K562 (cell line): ENCODE measurements at regions not wholly inside any gene's neighbourhood (a gene's known extent, or its start where the extent isn't known, plus 50 kb on each side); places are given as distances from the start of the nearest gene placed in this dataset.
A peak's percentile ranks its signal among the peaks of the same experiment; 100 is the strongest.

Experiments used
- ATAC-seq: fragments of 200-7000 bp; cut with Tn5 transposase; 3 replicates; pipeline ENCODE4 v1.9.1; 2020; ENCODE audit warnings: moderate library complexity
- BruUV-seq: library from RNA; stranded (reverse); fragments of 400-500 nt; replicated peaks from 2 replicates; lab custom pipeline; 2021; lab: Mats Ljungman, UMichigan
- CTCF ChIA-PET: fragments of 300-600 bp; formaldehyde crosslinking; extraction: SDS; loops from one replicate; lab custom pipeline; 2021; ENCODE audit warnings: low intra/inter-chr PET ratio; lab: Yijun Ruan, JAX
- POLR2A ChIA-PET: fragments of 300-600, 350-650 bp; sonication (Branson Sonifier 250); formaldehyde crosslinking; extraction: SDS; loops from one replicate; lab custom pipeline; 2021; ENCODE audit warnings: antibody characterized with exemption, inconsistent platforms; lab: Yijun Ruan, JAX
- DNase-seq, 4 experiments: peaks; one replicate each; pipeline versions ENCODE4 v3.0.0 to v3.0.0-alpha.2; 2011 to 2018; ENCODE audit warnings: low spot score in 3 of 4, mixed read lengths in 3 of 4; ENCODE audit errors: extremely low read depth in 1 of 4
- FAIRE-seq: peaks from 2 replicates; lab custom pipeline; 2011; peaks lifted over from hg19 to GRCh38; lab: Jason Lieb, UNC
- H2AFZ ChIP-seq: 2 replicates; pipeline ENCODE4 v1.6.0; 2011; ENCODE audit warnings: low read depth, low read length, control low read depth, inconsistent platforms
- H3K27ac ChIP-seq: fragments of 200-600 bp; 3 replicates; pipeline ENCODE4 v1.8.0; 2011; ENCODE audit warnings: low read depth, mild to moderate bottlenecking, control low read depth, inconsistent platforms, low read length, moderate library complexity, mixed read lengths; ENCODE audit errors: extremely low read depth
- H3K27me3 ChIP-seq, 2 experiments: fragments of 300-600 bp in 1 of 2; 2 replicates in 1 of 2; 3 replicates in 1 of 2; pipeline versions ENCODE4 v1.6.0 to v1.8.0; 2011; ENCODE audit warnings: inconsistent platforms in 2 of 2, low read length in 2 of 2, mild to moderate bottlenecking in 1 of 2, mixed read lengths in 1 of 2, moderate library complexity in 1 of 2; ENCODE audit not compliant: control insufficient read depth in 2 of 2, insufficient read depth in 2 of 2
- H3K36me3 ChIP-seq: fragments of 300-600 bp; 3 replicates; pipeline ENCODE4 v1.8.0; 2011; ENCODE audit warnings: mild to moderate bottlenecking, low read length, inconsistent platforms; ENCODE audit not compliant: control insufficient read depth, insufficient read depth
- H3K4me1 ChIP-seq, 2 experiments: fragments of 200-600 bp in 1 of 2; replicated peaks in 1 of 2; 2 replicates in 1 of 2; 3 replicates in 1 of 2; pipeline versions ENCODE4 v1.5.1 to v1.8.0; 2011; ENCODE audit warnings: inconsistent platforms in 2 of 2, low read length in 2 of 2, mild to moderate bottlenecking in 1 of 2, mixed read lengths in 1 of 2, moderate library complexity in 1 of 2; ENCODE audit not compliant: control insufficient read depth in 2 of 2, insufficient read depth in 2 of 2
- H3K4me2 ChIP-seq: 2 replicates; pipeline ENCODE4 v1.6.1; 2011; ENCODE audit warnings: low read length, control low read depth, inconsistent platforms, mixed read lengths; ENCODE audit not compliant: insufficient read depth
- H3K4me3 ChIP-seq: fragments of 200-600 bp; sonication (generic), shearing (Covaris generic); 2 replicates; pipeline ENCODE4 v1.5.1; 2016; ENCODE audit warnings: control low read depth, inconsistent platforms
- H3K79me2 ChIP-seq: fragments of 200-600 bp; 3 replicates; pipeline ENCODE4 v1.8.0; 2011; ENCODE audit warnings: low read length, inconsistent platforms; ENCODE audit not compliant: control insufficient read depth, insufficient read depth
- H3K9ac ChIP-seq, 2 experiments: 2 replicates each; pipeline versions ENCODE4 v1.6.0 to v1.6.1; 2011; ENCODE audit warnings: low read depth in 2 of 2, low read length in 2 of 2, control low read depth in 1 of 2, inconsistent platforms in 1 of 2, mild to moderate bottlenecking in 1 of 2, mixed read lengths in 1 of 2; ENCODE audit not compliant: insufficient read depth in 1 of 2
- H3K9me1 ChIP-seq: one replicate; pipeline ENCODE4 v1.6.0; 2011; ENCODE audit warnings: inconsistent platforms, mild to moderate bottlenecking, low read length, moderate library complexity; ENCODE audit not compliant: control insufficient read depth, insufficient read depth
- H3K9me3 ChIP-seq: replicated peaks from 2 replicates; pipeline ENCODE4 v1.5.1; 2011; ENCODE audit warnings: low read depth, low read length, inconsistent platforms; ENCODE audit not compliant: control insufficient read depth, insufficient read depth
- H4K20me1 ChIP-seq: replicated peaks from 2 replicates; pipeline ENCODE4 v1.6.1; 2011; ENCODE audit warnings: low read length, inconsistent platforms, mixed read lengths; ENCODE audit not compliant: control insufficient read depth, insufficient read depth
- NFATC3 ChIP-seq: fragments of 450-650 bp; IDR thresholded peaks from 2 replicates; pipeline ENCODE4 v1.6.1; 2017; ENCODE audit warnings: mild to moderate bottlenecking
- POLR2B ChIP-seq: fragments of 450-650 bp; IDR thresholded peaks from 2 replicates; pipeline ENCODE4 v1.6.1; 2018; ENCODE audit warnings: low read depth; ENCODE audit not compliant: partially characterized antibody
- SMAD4 ChIP-seq: fragments of 250-450 bp; sonication (Bioruptor Pico); conservative IDR thresholded peaks from 2 replicates; pipeline ENCODE4 v1.8.0; 2021; ENCODE audit warnings: inconsistent platforms, mild to moderate bottlenecking, moderate library complexity
- SMC3 ChIP-seq: conservative IDR thresholded peaks from 2 replicates; pipeline ENCODE4 v1.6.1; 2011; ENCODE audit warnings: low read depth, low read length, improper control_type of control experiment; ENCODE audit not compliant: insufficient read depth
- TAF1 ChIP-seq: IDR thresholded peaks from 2 replicates; pipeline ENCODE4 v1.6.1; 2011; ENCODE audit warnings: mild to moderate bottlenecking, low read length, moderate library complexity; ENCODE audit not compliant: insufficient read depth, control insufficient read depth, severe bottlenecking; ENCODE audit errors: extremely low read depth
- ZNF134 ChIP-seq: fragments of 250-450 bp; sonication (Bioruptor Pico); conservative IDR thresholded peaks from 2 replicates; pipeline ENCODE4 v1.4.0; 2020
- ZNF3 ChIP-seq: fragments of 250-450 bp; sonication (Bioruptor Pico); IDR thresholded peaks from 2 replicates; pipeline ENCODE4 v1.5.0; 2021; ENCODE audit warnings: mild to moderate bottlenecking, moderate library complexity
- ZNF766 ChIP-seq: fragments of 200-800 bp; sonication (Bioruptor generic); conservative IDR thresholded peaks from 2 replicates; pipeline ENCODE4 v1.6.1; 2016; ENCODE audit warnings: missing genetic modification characterization, missing compliant biosample characterization
- WGBS: fragments of 100-300 bp; shearing (Covaris generic); methylation state at CpG from one replicate; pipeline ENCODE4 v1.1.6; 2016; ENCODE audit warnings: low coverage, mixed read lengths; ENCODE audit not compliant: insufficient coverage; ENCODE audit errors: missing lambda C conversion rate; 5-methylcytosine and 5-hydroxymethylcytosine counted together
- in situ Hi-C: fragments of 300-500 bp; cut with MboI; formaldehyde crosslinking; loops from 4 replicates; pipeline ENCODE4 v1.15.0; 2018; ENCODE audit warnings: inconsistent platforms, mixed read lengths
- intact Hi-C: fragments of 100-400 bp; cut with micrococcal nuclease; formaldehyde crosslinking; loops from 2 replicates; pipeline ENCODE4 v1.14.2; 2022
- TF ChIP-seq, protein P1 (sequence below): fragments of 450-650 bp; IDR thresholded peaks from 2 replicates; pipeline ENCODE4 v1.6.1; 2016; ENCODE audit warnings: mild to moderate bottlenecking
- TF ChIP-seq, protein P2 (sequence below), 2 experiments: fragments of 450-650 bp in 1 of 2; IDR thresholded peaks; 2 replicates each; pipeline ENCODE4 v1.6.1; 2011 to 2017; ENCODE audit warnings: low read depth in 2 of 2, antibody characterized with exemption in 1 of 2, borderline replicate concordance in 1 of 2, low read length in 1 of 2, mild to moderate bottlenecking in 1 of 2, mixed read lengths in 1 of 2; ENCODE audit not compliant: control insufficient read depth in 1 of 2
- TF ChIP-seq, protein P3 (sequence below): sonication (generic); formaldehyde crosslinking; IDR thresholded peaks from 2 replicates; pipeline ENCODE4 v1.8.1; 2023; ENCODE audit warnings: mild to moderate bottlenecking, missing genetic modification reagents
- TF ChIP-seq, protein P4 (sequence below): sonication (generic); formaldehyde crosslinking; IDR thresholded peaks from 2 replicates; pipeline ENCODE4 v1.5.0; 2020; ENCODE audit warnings: missing genetic modification reagents

DNA sequence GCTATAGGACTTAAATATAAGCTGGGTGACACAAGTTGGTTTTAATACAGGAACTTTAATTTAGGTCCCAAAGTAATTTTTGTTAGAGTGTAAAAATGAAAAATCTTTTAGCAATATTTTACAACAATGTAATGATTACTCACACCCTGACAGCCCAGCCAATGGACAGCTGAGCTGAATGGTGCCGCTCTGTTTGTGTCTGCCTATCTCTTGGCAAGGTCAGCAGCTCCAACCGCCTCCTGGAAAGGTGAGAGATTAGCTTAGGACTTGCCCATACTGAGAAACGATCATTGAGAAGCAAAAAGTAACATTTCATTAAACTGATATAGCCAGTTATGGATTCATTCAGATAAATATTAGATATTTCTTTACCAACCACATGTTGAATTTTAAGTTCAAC, 463.6 kb upstream of the CD180 start:
- H4K20me1 ChIP-seq, result no peaks in the 10 kb centered on the region
- H3K9me3 ChIP-seq, result no peaks in the 10 kb centered on the region
- no peak for ATAC-seq
- intact Hi-C loops (no loop called here), in situ Hi-C loops (no loop called here)
- no peak for FAIRE-seq
- no peaks in the 10 kb centered on the region for H3K4me1 ChIP-seq
- H3K9me1 ChIP-seq, result no peaks in the 10 kb centered on the region
- H3K27me3 ChIP-seq, result no peaks in the 10 kb centered on the region
- ChIA-PET POLR2A (no interaction called here), CTCF (no interaction called here)
- H3K79me2 ChIP-seq, result no peaks in the 10 kb centered on the region
- H3K9ac ChIP-seq, result no peak overlapping the region
- no TSS peak for BruUV-seq
- H3K36me3 ChIP-seq, result no peaks in the 10 kb centered on the region
- H3K4me2 ChIP-seq, result no peak overlapping the region
- H3K27ac ChIP-seq, result no peak overlapping the region
- DNase-seq, result peak in 1 of 4 experiments; percentile 1
- WGBS, result 2% methylated on average over 3 of the region's 3 CpGs
- no peak overlapping the region for H3K4me3 ChIP-seq
- no peak overlapping the region for H2AFZ ChIP-seq
- TF ChIP-seq, protein P1, sequence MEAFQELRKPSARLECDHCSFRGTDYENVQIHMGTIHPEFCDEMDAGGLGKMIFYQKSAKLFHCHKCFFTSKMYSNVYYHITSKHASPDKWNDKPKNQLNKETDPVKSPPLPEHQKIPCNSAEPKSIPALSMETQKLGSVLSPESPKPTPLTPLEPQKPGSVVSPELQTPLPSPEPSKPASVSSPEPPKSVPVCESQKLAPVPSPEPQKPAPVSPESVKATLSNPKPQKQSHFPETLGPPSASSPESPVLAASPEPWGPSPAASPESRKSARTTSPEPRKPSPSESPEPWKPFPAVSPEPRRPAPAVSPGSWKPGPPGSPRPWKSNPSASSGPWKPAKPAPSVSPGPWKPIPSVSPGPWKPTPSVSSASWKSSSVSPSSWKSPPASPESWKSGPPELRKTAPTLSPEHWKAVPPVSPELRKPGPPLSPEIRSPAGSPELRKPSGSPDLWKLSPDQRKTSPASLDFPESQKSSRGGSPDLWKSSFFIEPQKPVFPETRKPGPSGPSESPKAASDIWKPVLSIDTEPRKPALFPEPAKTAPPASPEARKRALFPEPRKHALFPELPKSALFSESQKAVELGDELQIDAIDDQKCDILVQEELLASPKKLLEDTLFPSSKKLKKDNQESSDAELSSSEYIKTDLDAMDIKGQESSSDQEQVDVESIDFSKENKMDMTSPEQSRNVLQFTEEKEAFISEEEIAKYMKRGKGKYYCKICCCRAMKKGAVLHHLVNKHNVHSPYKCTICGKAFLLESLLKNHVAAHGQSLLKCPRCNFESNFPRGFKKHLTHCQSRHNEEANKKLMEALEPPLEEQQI, result no peak
- TF ChIP-seq ZNF134 (CRISPR knock-in tag) (no peak), ZNF766 (CRISPR knock-in tag) (no peak), POLR2B (no peak), ZNF3 (no peak), NFATC3 (no peak), SMC3 (no peak), SMAD4 (CRISPR knock-in tag) (no peak), TAF1 (no peak)
- TF ChIP-seq, protein P2, sequence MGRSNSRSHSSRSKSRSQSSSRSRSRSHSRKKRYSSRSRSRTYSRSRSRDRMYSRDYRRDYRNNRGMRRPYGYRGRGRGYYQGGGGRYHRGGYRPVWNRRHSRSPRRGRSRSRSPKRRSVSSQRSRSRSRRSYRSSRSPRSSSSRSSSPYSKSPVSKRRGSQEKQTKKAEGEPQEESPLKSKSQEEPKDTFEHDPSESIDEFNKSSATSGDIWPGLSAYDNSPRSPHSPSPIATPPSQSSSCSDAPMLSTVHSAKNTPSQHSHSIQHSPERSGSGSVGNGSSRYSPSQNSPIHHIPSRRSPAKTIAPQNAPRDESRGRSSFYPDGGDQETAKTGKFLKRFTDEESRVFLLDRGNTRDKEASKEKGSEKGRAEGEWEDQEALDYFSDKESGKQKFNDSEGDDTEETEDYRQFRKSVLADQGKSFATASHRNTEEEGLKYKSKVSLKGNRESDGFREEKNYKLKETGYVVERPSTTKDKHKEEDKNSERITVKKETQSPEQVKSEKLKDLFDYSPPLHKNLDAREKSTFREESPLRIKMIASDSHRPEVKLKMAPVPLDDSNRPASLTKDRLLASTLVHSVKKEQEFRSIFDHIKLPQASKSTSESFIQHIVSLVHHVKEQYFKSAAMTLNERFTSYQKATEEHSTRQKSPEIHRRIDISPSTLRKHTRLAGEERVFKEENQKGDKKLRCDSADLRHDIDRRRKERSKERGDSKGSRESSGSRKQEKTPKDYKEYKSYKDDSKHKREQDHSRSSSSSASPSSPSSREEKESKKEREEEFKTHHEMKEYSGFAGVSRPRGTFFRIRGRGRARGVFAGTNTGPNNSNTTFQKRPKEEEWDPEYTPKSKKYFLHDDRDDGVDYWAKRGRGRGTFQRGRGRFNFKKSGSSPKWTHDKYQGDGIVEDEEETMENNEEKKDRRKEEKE (IDR thresholded peaks at IDR 0.05; ENCODE audit: borderline replicate concordance in 1 of 2, control insufficient read depth in 1 of 2, low read depth in 2 of 2, low read length in 1 of 2), result no peak
- TF ChIP-seq, protein P3, sequence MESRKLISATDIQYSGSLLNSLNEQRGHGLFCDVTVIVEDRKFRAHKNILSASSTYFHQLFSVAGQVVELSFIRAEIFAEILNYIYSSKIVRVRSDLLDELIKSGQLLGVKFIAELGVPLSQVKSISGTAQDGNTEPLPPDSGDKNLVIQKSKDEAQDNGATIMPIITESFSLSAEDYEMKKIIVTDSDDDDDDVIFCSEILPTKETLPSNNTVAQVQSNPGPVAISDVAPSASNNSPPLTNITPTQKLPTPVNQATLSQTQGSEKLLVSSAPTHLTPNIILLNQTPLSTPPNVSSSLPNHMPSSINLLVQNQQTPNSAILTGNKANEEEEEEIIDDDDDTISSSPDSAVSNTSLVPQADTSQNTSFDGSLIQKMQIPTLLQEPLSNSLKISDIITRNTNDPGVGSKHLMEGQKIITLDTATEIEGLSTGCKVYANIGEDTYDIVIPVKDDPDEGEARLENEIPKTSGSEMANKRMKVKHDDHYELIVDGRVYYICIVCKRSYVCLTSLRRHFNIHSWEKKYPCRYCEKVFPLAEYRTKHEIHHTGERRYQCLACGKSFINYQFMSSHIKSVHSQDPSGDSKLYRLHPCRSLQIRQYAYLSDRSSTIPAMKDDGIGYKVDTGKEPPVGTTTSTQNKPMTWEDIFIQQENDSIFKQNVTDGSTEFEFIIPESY (CRISPR knock-in tag), result no peak
- TF ChIP-seq, protein P4, sequence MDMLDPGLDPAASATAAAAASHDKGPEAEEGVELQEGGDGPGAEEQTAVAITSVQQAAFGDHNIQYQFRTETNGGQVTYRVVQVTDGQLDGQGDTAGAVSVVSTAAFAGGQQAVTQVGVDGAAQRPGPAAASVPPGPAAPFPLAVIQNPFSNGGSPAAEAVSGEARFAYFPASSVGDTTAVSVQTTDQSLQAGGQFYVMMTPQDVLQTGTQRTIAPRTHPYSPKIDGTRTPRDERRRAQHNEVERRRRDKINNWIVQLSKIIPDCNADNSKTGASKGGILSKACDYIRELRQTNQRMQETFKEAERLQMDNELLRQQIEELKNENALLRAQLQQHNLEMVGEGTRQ (CRISPR knock-in tag), result no peak
